ENCODE measurements at regions not wholly inside any gene's neighbourhood (a gene's known extent, or its start where the extent isn't known, plus 50 kb on each side); places are given as distances from the start of the nearest gene placed in this dataset.

- Histone ChIP-seq H4K20me1 (ENCODE audit: low read depth, low read length) (no peaks in the 10 kb centered on the region), H3K4me2 (ENCODE audit: low read depth, low read length, poor library complexity, severe bottlenecking) (no peak overlapping the region), H3K9me3 (ENCODE audit: insufficient read depth, low read length) (no peaks in the 10 kb centered on the region), H3K27ac (ENCODE audit: low read depth, low read length) (no peak overlapping the region), H3K36me3 (ENCODE audit: low read length) (no peaks in the 10 kb centered on the region), H2AFZ (ENCODE audit: low read depth, low read length, severe bottlenecking) (no peak overlapping the region), H3K4me3 (ENCODE audit: insufficient read depth, low read length, poor library complexity, severe bottlenecking) (no peak overlapping the region), H3K27me3 (ENCODE audit: low read length) (no peaks in the 10 kb centered on the region), H3K79me2 (ENCODE audit: insufficient read depth, low read length) (no peaks in the 10 kb centered on the region), H3F3A (ENCODE audit: insufficient read depth) (no peaks in the 10 kb centered on the region), H3K9ac (ENCODE audit: low read length) (no peak overlapping the region), H3K9me2 (replicated peaks; ENCODE audit: insufficient read depth, low read length) (no peaks in the 10 kb centered on the region)
- TF ChIP-seq, protein P1, sequence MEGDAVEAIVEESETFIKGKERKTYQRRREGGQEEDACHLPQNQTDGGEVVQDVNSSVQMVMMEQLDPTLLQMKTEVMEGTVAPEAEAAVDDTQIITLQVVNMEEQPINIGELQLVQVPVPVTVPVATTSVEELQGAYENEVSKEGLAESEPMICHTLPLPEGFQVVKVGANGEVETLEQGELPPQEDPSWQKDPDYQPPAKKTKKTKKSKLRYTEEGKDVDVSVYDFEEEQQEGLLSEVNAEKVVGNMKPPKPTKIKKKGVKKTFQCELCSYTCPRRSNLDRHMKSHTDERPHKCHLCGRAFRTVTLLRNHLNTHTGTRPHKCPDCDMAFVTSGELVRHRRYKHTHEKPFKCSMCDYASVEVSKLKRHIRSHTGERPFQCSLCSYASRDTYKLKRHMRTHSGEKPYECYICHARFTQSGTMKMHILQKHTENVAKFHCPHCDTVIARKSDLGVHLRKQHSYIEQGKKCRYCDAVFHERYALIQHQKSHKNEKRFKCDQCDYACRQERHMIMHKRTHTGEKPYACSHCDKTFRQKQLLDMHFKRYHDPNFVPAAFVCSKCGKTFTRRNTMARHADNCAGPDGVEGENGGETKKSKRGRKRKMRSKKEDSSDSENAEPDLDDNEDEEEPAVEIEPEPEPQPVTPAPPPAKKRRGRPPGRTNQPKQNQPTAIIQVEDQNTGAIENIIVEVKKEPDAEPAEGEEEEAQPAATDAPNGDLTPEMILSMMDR (IDR thresholded peaks at IDR 0.05; ENCODE audit: insufficient read depth, low read length, poor library complexity, severe bottlenecking): no peak
- TF ChIP-seq EZH2phosphoT487 (conservative IDR thresholded peaks at IDR 0.05; ENCODE audit: low read length): no peak
Observed at GRCh38 chr6:100948381-100949133, 67.4 kb upstream of the ASCC3 start.

DNA sequence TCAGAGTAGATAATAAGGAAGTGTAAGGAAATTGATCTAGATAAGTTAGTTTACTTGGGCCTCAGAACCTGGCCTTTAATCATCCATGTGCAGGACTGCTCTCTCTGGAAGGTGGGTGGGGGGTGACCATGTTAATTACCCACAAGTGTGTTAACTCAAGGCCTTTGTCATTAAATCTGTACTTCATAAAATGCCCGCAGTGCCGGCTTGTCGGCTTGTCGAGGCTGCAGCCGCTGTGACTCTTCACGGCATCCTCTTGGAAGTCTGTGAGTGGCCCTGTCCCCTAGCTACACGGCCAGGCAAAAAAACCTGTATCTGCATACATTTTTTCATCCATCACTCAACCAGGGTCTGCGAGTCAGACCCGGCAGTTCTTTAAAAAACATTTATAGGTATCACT, 70.9 kb upstream of the ASCC3 start:
- Histone ChIP-seq H3K4me3 (ENCODE audit: insufficient read depth, low read length, poor library complexity, severe bottlenecking) (no peak overlapping the region), H3K9ac (ENCODE audit: low read length) (no peak overlapping the region), H3K79me2 (ENCODE audit: insufficient read depth, low read length) (no peaks in the 10 kb centered on the region), H3K9me2 (replicated peaks; ENCODE audit: insufficient read depth, low read length) (no peaks in the 10 kb centered on the region), H4K20me1 (ENCODE audit: low read depth, low read length) (no peaks in the 10 kb centered on the region), H3K36me3 (ENCODE audit: low read length) (no peaks in the 10 kb centered on the region), H3K27ac (ENCODE audit: low read depth, low read length) (no peak overlapping the region), H2AFZ (ENCODE audit: low read depth, low read length, severe bottlenecking) (no peak overlapping the region), H3F3A (ENCODE audit: insufficient read depth) (no peaks in the 10 kb centered on the region), H3K27me3 (ENCODE audit: low read length) (no peaks in the 10 kb centered on the region), H3K4me2 (ENCODE audit: low read depth, low read length, poor library complexity, severe bottlenecking) (no peak overlapping the region), H3K9me3 (ENCODE audit: insufficient read depth, low read length) (no peaks in the 10 kb centered on the region)
- TF ChIP-seq EZH2phosphoT487 (conservative IDR thresholded peaks at IDR 0.05; ENCODE audit: low read length): no peak
- TF ChIP-seq, protein P1 (IDR thresholded peaks at IDR 0.05; ENCODE audit: insufficient read depth, low read length, poor library complexity, severe bottlenecking): no peak

GRCh38 chr6:100959280-100959679, 78.2 kb upstream of the ASCC3 start:
- no peaks in the 10 kb centered on the region for H3K9me2 ChIP-seq (replicated peaks; ENCODE audit: insufficient read depth, low read length)

More at GRCh38 chr6:100959280-100959679, 78.2 kb upstream of the ASCC3 start:
- H3K4me3 ChIP-seq (ENCODE audit: insufficient read depth, low read length, poor library complexity, severe bottlenecking): no peak overlapping the region
- no peak overlapping the region for H2AFZ ChIP-seq (ENCODE audit: low read depth, low read length, severe bottlenecking)
- H3K27me3 ChIP-seq (ENCODE audit: low read length): no peaks in the 10 kb centered on the region
- no peaks in the 10 kb centered on the region for H4K20me1 ChIP-seq (ENCODE audit: low read depth, low read length)
- TF ChIP-seq, protein P1 (IDR thresholded peaks at IDR 0.05; ENCODE audit: insufficient read depth, low read length, poor library complexity, severe bottlenecking): no peak
- TF ChIP-seq EZH2phosphoT487 (conservative IDR thresholded peaks at IDR 0.05; ENCODE audit: low read length): no peak
- no peaks in the 10 kb centered on the region for H3K36me3 ChIP-seq (ENCODE audit: low read length)
- no peaks in the 10 kb centered on the region for H3K9me3 ChIP-seq (ENCODE audit: insufficient read depth, low read length)
- no peak overlapping the region for H3K4me2 ChIP-seq (ENCODE audit: low read depth, low read length, poor library complexity, severe bottlenecking)
- H3F3A ChIP-seq (ENCODE audit: insufficient read depth): no peaks in the 10 kb centered on the region
- no peak overlapping the region for H3K27ac ChIP-seq (ENCODE audit: low read depth, low read length)
- H3K79me2 ChIP-seq (ENCODE audit: insufficient read depth, low read length): no peaks in the 10 kb centered on the region
- H3K9ac ChIP-seq (ENCODE audit: low read length): no peak overlapping the region

Data from SU-DHL-6 (cell line).